HG03196 (cell line): ENCODE measurements at regions not wholly inside any gene's neighbourhood (a gene's known extent, or its start where the extent isn't known, plus 50 kb on each side); places are given as distances from the start of the nearest gene placed in this dataset.
"Not testable (repeated sequence)": the region's sequence is repeated elsewhere in the genome, so short reads cannot be mapped to it uniquely, and the experiment has no call there.

Source experiments
- ATAC-seq: cut with Tn5 transposase; IDR thresholded peaks from one replicate; pipeline ENCODE4 v1.9.1; 2021; ENCODE audit not compliant: unreplicated experiment

GRCh38 chr13:21909331-21909730 is 238.5 kb downstream of the FGF9 start:
- ATAC-seq, result no peak

DNA sequence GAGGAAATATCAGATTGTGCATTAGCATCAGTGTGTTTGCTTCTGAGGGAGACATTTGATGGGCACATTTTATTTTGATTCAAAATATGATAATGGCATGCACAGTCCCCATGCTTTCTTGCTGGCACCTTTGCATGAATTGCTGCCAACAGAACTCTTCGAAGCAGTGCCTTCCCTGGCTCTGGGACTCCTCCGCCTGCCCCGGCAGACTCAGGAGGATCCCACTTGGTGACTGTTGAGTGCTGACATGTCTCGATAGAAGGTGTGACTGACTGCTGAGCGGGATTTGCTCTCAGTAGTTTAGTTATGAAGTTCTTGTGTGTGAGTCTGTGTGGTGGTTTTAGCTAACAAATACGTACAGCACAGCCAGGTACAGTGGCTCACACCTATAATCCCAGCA is 239.7 kb downstream of the FGF9 start:
- ATAC-seq, result no peak

DNA sequence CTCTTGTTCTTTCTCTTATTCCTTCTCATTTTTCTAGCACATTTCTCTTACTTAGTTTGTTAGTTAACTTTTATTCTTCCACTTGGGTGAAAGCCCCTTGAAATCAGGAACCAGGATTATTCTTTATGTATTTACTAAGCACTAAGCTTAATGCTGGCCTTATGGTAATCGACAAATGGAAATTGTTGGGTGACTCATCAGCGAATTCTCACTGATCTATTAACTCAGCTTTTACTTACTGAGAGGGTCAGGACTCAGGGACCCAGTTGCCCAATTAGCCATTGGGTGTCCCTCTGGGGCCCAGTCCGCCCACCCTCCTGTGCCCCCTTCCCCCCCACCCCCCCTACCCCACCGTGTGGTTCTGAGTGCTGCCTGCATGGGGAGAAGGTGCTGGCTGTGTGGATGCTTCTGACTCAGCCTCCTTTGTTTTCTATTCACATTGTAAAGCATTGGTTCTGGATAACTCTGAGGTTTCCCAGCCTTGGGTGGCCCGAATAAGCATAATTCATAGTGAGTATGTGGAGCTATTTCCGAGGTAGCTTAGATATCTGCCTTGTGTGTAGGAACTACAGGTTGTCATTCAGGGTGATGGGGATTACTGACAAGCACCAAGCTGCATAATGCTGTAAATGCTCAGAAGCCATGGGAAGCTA is 240.9 kb downstream of the FGF9 start:
- no peak for ATAC-seq

GRCh38 chr13:21913010-21913409 is 242.1 kb downstream of the FGF9 start:
- no peak for ATAC-seq

GRCh38 chr13:21917086-21918015 is 246.5 kb downstream of the FGF9 start:
- no peak for ATAC-seq

DNA sequence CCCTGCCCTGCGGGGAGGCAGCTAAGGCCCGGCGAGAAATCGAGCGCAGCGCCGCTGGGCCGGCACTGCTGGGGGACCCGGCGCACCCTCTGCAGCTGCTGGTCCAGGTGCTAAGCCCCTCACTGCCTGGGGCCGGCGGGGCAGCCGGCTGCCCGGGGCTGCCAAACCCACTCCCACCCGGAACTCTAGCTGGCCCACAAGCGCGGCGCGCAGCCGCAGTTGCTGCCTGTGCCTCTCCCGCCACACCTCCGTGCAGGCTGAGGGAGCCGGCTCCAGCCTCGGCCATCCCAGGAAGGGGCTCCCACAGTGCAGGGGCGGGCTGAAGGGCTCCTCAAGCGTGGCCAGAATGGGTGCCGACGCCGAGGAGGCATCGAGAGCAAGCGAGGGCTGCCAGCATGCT is 249.9 kb downstream of the FGF9 start:
- not testable (repeated sequence) for ATAC-seq

DNA sequence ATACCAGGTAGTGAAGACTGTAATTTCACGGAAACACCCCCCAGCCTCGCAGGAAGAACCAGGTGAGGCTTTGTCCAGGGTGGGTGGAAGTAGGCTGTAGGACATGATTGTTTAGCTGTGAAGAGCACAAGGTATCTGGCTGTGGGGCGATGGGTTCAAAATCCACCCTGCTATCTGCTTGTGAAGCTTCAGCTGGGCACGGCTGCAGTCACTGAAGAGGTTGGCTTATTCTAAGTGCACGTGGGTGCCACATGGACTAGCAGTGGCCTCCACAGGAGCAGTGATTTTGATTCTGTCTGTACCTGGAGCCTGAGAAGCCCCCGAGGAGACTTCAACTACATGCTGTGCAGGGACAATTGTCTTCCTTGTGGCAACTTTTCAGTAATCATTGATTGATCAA is 254.1 kb downstream of the FGF9 start:
- no peak for ATAC-seq

- ATAC-seq, result no peak
Observed at GRCh38 chr13:21925720-21926119, 254.8 kb downstream of the FGF9 start.

DNA sequence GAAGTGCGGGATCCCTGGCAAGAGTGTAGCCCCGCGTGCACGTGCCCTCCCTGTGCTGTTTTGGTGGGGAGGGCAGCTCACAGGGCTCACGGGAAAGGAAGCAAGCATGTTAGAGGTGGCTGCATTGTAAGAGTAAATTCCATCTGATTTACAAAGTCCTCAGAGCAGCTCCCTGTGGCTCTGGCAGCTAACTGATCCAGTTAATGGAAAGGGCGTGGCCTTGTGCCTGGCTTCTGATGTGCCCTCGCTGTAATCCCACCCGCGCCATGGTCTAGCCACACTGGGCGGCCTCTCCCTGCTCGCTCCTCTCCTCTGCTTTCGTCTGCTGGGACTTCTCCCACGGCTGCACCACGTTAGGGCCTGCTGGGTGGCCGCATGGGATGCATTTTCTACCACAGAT is 258.5 kb downstream of the FGF9 start:
- ATAC-seq, result no peak

DNA sequence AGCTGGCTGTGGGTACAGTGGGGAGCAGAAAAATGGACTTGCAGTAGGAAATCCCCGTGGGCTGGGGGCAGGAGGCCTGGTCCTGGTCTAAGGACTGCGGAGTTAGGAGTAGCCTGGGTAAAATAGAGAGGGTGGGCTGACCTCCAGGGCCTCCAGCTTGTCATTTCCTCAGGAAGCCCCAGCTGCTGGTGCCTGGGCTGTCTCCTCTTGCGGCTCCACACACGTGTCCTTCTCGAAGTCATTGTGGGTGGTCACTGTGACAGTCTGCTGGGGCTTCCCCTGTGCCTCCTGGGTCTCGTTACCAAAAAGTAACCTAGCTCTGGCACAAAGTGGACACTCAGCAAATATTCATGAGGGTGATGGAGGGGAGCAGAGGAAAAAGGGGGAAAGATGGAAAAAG is 259.7 kb downstream of the FGF9 start:
- ATAC-seq, result no peak

- no peak for ATAC-seq
Observed at GRCh38 chr13:21932578-21932977, 261.7 kb downstream of the FGF9 start.

- ATAC-seq, result no peak
Observed at GRCh38 chr13:21932996-21933395, 262.1 kb downstream of the FGF9 start.

DNA sequence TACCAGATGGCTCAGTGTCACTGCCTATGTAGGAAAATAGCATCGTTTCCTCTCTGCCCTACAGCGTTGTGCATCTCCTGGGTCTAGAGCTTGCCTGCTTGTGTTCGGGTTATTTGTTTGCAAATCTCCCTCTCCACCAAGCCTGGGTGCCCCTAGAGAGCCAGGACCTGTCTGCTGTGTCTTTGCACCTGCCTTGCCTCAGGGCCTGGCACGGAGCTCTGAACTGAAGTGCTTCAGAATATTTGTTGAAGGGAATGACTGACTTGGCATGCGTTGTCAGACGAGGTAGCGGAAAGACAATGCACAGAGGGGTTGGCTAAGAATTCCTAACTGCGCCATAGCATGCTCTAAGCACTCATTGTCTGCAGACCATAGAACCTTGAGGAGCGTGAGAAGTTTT is 263.4 kb downstream of the FGF9 start:
- no peak for ATAC-seq

DNA sequence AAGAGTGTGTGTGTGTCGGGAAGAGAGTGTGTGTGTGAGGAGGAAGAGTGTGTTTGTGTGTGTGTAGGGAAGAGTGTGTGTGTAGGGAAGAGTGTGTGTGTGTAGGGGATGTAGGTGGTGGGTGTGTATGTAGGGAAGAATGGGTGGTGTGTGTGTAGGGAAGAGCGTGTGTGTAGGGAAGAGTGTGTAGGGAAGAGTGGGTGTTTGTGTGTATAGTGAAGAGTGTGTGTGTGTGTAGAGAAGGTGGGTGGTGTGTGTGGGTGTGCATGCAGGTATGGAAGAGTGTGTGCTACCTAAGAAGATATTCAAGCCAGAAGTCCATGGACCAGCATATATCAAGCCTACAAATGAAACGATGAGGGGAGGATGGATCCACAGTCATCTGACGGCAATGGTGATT is 265.8 kb downstream of the FGF9 start:
- no peak for ATAC-seq

GRCh38 chr13:21938168-21938567 is 267.3 kb downstream of the FGF9 start:
- no peak for ATAC-seq

- ATAC-seq, result no peak
Observed at GRCh38 chr13:21938636-21939035, 267.8 kb downstream of the FGF9 start.

DNA sequence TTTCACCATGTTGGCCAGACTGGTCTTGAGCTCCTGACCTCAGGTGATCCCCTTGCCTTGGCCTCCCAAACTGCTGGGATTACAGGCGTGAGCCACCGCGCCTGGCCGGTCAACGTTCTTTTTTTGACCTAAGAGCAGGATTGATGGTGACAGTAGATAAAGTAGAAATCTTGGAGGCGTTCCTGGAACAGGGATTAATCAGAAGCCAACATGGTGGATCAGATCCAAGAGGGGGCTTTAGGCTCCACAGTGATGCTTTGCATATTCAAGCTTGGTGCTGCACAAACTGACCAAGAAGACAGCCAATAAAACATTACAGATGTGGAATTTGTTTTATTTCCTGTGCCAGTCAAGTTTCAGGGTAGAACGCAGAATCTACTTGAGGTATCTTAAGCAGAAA is 271.2 kb downstream of the FGF9 start:
- no peak for ATAC-seq

DNA sequence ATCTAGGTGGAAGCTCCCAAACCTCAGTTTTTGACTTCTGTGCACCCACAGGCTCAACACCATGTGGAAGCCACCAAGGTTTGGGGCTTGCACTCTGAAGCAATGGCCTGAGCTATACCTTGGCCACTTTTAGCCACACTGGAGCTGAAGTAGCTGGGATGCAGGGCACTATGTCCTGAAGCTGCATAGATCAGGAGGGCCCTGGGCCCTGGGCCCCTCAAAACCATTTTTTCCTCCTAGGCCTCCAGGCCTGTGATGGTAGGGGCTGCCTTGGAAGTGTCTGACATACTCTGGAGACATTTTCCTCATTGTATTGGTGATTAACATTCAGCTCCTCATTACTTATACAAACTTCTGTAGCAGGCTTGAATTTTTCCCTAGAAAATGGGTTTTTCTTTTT is 273.7 kb downstream of the FGF9 start:
- no peak for ATAC-seq

GRCh38 chr13:21945195-21945594 is 274.3 kb downstream of the FGF9 start:
- ATAC-seq, result no peak

GRCh38 chr13:21946964-21947363 is 276.1 kb downstream of the FGF9 start:
- no peak for ATAC-seq

DNA sequence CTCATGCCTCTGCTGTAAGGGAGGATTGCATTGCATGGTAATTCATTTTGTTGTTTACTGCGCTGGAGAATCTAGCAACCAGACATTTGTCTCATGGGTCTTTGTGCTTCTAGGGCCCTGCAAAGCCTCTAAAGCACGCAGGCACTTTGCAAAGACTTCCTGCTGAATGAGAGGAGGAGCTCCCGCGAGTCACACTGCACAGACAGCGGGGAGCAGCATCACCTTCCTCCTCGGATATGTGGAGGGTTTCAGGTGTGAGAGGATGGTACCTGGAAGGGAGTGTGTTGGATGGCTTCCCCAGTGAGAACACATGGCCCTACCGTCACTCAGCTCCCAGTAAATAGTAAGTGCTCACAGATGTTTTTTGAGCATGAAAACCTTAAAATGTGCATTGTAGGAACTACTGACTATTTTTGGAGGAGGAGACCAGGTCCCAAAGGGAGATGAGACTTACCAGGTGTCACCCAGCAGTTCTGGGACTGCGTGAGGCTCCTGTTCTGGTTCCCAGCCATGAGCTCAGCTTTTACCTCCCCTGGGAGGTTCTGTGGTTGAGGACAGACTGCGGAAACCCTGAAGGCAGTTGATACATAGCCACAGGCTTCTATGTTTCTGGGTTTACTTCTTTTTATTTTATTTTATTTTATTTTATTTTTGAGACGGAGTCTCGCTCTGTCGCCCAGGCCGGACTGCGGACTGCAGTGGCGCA is 278.0 kb downstream of the FGF9 start:
- peak; percentile 84 for ATAC-seq
